Loucy (cell line): ENCODE measurements at regions not wholly inside any gene's neighbourhood (a gene's known extent, or its start where the extent isn't known, plus 50 kb on each side); places are given as distances from the start of the nearest gene placed in this dataset.
"Not testable (repeated sequence)": the region's sequence is repeated elsewhere in the genome, so short reads cannot be mapped to it uniquely, and the experiment has no call there.

ENCODE experiments used
- CTCF ChIP-seq: fragments of 200-600 bp; sonication (generic); conservative IDR thresholded peaks from 2 replicates; pipeline ENCODE4 v1.5.1; 2014; ENCODE audit warnings: mild to moderate bottlenecking, antibody characterized with exemption, low read length
- EZH2phosphoT487 ChIP-seq: fragments of 200-600 bp; IDR thresholded peaks from 2 replicates; pipeline ENCODE4 v1.6.1; 2018; ENCODE audit warnings: antibody characterized with exemption, mild to moderate bottlenecking, moderate library complexity, borderline replicate concordance

GRCh38 chr4:114044351-114044750 lies 64.9 kb upstream of the ARSJ start:
- not testable (repeated sequence) for TF ChIP-seq CTCF, EZH2phosphoT487
